ENCODE measurements at regions not wholly inside any gene's neighbourhood (a gene's known extent, or its start where the extent isn't known, plus 50 kb on each side); places are given as distances from the start of the nearest gene placed in this dataset.

- H3K36me3 Mint-ChIP-seq (ENCODE audit: insufficient read depth), result no peaks in the 10 kb centered on the region
- H3K9me3 Mint-ChIP-seq (ENCODE audit: low read depth), result peaks cover 27% of the 10 kb centered on the region
- H3K4me1 Mint-ChIP-seq (ENCODE audit: low read depth), result peaks cover 6% of the 10 kb centered on the region
- peak overlapping the region; percentile 55 for H3K27ac Mint-ChIP-seq
- no peak overlapping the region for H3K4me3 Mint-ChIP-seq (ENCODE audit: low read depth)
- no peak for DNase-seq (ENCODE audit: low spot score, unreplicated experiment)
- no peaks in the 10 kb centered on the region for H3K27me3 Mint-ChIP-seq
- TF ChIP-seq, protein P1, sequence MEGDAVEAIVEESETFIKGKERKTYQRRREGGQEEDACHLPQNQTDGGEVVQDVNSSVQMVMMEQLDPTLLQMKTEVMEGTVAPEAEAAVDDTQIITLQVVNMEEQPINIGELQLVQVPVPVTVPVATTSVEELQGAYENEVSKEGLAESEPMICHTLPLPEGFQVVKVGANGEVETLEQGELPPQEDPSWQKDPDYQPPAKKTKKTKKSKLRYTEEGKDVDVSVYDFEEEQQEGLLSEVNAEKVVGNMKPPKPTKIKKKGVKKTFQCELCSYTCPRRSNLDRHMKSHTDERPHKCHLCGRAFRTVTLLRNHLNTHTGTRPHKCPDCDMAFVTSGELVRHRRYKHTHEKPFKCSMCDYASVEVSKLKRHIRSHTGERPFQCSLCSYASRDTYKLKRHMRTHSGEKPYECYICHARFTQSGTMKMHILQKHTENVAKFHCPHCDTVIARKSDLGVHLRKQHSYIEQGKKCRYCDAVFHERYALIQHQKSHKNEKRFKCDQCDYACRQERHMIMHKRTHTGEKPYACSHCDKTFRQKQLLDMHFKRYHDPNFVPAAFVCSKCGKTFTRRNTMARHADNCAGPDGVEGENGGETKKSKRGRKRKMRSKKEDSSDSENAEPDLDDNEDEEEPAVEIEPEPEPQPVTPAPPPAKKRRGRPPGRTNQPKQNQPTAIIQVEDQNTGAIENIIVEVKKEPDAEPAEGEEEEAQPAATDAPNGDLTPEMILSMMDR (IDR thresholded peaks at IDR 0.05; ENCODE audit: unreplicated experiment), result no peak
Observed at GRCh38 chrX:69564665-69565064, 51.2 kb upstream of the EDA start.

DNA sequence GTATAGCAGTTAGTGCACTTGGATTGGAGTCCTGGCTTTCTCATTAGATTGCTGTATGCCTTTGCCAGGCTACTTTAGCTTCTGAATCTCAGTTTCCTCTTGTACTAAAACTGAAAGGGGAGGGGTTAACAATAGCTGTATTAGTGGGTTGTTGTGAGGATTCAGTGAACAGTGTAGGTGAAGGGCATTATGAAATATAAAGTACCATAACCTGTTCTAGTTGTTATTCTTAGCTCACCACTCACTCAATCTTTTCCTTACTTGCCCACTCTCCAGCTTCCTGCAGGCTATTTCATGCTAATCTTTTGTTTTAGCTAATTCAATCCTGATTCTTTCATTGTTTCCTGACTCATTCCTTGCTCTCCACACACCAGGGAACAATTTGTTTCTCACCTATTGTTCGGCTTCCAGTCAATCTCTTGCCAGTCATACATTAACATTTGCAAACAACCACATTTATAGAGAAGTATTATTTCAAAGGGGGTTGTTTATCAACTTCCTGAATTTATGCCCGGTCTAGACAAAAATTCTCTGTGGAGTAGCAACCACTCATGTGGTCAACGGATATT is 50.6 kb upstream of the EDA start:
- no peaks in the 10 kb centered on the region for H3K36me3 Mint-ChIP-seq (ENCODE audit: insufficient read depth)
- H3K27me3 Mint-ChIP-seq, result no peaks in the 10 kb centered on the region
- H3K4me1 Mint-ChIP-seq (ENCODE audit: low read depth), result peaks cover 6% of the 10 kb centered on the region
- DNase-seq (ENCODE audit: low spot score, unreplicated experiment), result no peak
- H3K9me3 Mint-ChIP-seq (ENCODE audit: low read depth), result peaks cover 27% of the 10 kb centered on the region
- no peak overlapping the region for H3K4me3 Mint-ChIP-seq (ENCODE audit: low read depth)
- TF ChIP-seq, protein P1 (IDR thresholded peaks at IDR 0.05; ENCODE audit: unreplicated experiment), result no peak
- peak overlapping the region; percentile 5 for H3K27ac Mint-ChIP-seq

Data from progenitor cell of endocrine pancreas (in vitro differentiated cells).